ENCODE measurements at regions not wholly inside any gene's neighbourhood (a gene's known extent, or its start where the extent isn't known, plus 50 kb on each side); places are given as distances from the start of the nearest gene placed in this dataset.

GRCh38 chr10:78533098-78533497 lies 499.4 kb downstream of the RPS24 start:
- TF ChIP-seq, protein P1, sequence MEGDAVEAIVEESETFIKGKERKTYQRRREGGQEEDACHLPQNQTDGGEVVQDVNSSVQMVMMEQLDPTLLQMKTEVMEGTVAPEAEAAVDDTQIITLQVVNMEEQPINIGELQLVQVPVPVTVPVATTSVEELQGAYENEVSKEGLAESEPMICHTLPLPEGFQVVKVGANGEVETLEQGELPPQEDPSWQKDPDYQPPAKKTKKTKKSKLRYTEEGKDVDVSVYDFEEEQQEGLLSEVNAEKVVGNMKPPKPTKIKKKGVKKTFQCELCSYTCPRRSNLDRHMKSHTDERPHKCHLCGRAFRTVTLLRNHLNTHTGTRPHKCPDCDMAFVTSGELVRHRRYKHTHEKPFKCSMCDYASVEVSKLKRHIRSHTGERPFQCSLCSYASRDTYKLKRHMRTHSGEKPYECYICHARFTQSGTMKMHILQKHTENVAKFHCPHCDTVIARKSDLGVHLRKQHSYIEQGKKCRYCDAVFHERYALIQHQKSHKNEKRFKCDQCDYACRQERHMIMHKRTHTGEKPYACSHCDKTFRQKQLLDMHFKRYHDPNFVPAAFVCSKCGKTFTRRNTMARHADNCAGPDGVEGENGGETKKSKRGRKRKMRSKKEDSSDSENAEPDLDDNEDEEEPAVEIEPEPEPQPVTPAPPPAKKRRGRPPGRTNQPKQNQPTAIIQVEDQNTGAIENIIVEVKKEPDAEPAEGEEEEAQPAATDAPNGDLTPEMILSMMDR (IDR thresholded peaks at IDR 0.05): no peak
- no peak for TF ChIP-seq POLR2A (IDR thresholded peaks at IDR 0.05)

Data from tibial nerve (tissue), 3 donors.